ENCODE measurements at regions not wholly inside any gene's neighbourhood (a gene's known extent, or its start where the extent isn't known, plus 50 kb on each side); places are given as distances from the start of the nearest gene placed in this dataset.

DNA sequence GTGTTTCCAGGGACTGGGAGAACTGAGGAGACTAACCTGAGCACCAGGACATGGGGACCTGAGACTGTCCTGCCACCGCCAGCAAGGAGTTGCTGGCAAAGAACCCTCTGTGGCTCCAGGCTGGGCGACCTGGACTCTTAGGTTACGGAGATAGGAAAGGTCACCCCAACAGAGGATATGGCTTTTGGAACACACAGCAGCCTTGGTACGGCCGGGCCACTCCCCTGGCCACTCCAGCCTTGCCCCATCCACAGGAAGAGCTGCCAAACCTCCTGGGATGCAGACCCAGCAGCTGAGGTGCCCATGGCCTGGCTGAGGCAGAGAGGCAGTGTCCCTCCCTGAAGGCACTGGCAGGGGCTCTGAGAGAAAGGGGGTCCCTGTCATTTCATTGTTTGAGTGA, 137.8 kb downstream of the OAT start:
- DNase-seq (ENCODE audit: low spot score) = peak; percentile 54
- peaks cover 2% of the 10 kb centered on the region for H3K27me3 Mint-ChIP-seq (ENCODE audit: low read depth)
- peaks cover 10% of the 10 kb centered on the region for H3K9me3 Mint-ChIP-seq (ENCODE audit: low read depth)
- no peak overlapping the region for H3K4me3 Mint-ChIP-seq (ENCODE audit: unreplicated experiment)
- no peak overlapping the region for H3K27ac Mint-ChIP-seq (ENCODE audit: unreplicated experiment)
- TF ChIP-seq, protein P1, sequence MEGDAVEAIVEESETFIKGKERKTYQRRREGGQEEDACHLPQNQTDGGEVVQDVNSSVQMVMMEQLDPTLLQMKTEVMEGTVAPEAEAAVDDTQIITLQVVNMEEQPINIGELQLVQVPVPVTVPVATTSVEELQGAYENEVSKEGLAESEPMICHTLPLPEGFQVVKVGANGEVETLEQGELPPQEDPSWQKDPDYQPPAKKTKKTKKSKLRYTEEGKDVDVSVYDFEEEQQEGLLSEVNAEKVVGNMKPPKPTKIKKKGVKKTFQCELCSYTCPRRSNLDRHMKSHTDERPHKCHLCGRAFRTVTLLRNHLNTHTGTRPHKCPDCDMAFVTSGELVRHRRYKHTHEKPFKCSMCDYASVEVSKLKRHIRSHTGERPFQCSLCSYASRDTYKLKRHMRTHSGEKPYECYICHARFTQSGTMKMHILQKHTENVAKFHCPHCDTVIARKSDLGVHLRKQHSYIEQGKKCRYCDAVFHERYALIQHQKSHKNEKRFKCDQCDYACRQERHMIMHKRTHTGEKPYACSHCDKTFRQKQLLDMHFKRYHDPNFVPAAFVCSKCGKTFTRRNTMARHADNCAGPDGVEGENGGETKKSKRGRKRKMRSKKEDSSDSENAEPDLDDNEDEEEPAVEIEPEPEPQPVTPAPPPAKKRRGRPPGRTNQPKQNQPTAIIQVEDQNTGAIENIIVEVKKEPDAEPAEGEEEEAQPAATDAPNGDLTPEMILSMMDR (IDR thresholded peaks at IDR 0.05) = no peak
- H3K4me1 Mint-ChIP-seq (ENCODE audit: low read depth) = peaks cover 5% of the 10 kb centered on the region
- no peaks in the 10 kb centered on the region for H3K36me3 Mint-ChIP-seq (ENCODE audit: low read depth)

- Mint-ChIP-seq H3K4me3 (ENCODE audit: unreplicated experiment) (no peak overlapping the region), H3K9me3 (ENCODE audit: low read depth) (peaks cover 13% of the 10 kb centered on the region), H3K27ac (ENCODE audit: unreplicated experiment) (no peak overlapping the region), H3K36me3 (ENCODE audit: low read depth) (no peaks in the 10 kb centered on the region), H3K27me3 (ENCODE audit: low read depth) (peaks cover 2% of the 10 kb centered on the region), H3K4me1 (ENCODE audit: low read depth) (no peaks in the 10 kb centered on the region)
- TF ChIP-seq, protein P1 (IDR thresholded peaks at IDR 0.05) = no peak
- peak; percentile 48 for DNase-seq (ENCODE audit: low spot score)
Observed at GRCh38 chr10:124279882-124280281, 138.8 kb downstream of the OAT start.

DNA sequence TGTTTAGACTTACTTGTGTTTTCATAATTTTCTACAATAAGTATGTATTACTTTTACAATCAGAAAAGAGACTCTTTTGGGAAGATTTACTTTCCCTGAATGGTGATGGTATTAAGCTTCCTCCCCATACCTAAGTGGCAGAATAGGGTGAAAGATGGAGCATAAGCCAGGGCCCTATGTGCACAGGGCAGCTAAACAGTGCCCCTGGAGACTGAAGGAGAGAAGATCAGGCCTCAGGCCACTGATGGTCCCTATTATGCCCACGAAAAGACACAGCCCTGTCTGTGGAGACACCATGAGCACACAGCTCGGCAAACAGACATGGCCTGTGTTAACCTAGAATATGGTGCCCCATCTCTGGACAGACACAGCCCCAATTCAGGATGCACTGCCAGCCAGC, 139.4 kb downstream of the OAT start:
- Mint-ChIP-seq H3K27ac (ENCODE audit: unreplicated experiment) (no peak overlapping the region), H3K4me1 (ENCODE audit: low read depth) (no peaks in the 10 kb centered on the region), H3K4me3 (ENCODE audit: unreplicated experiment) (no peak overlapping the region), H3K27me3 (ENCODE audit: low read depth) (peaks cover 2% of the 10 kb centered on the region), H3K9me3 (ENCODE audit: low read depth) (peaks cover 19% of the 10 kb centered on the region), H3K36me3 (ENCODE audit: low read depth) (no peaks in the 10 kb centered on the region)
- TF ChIP-seq, protein P1 (IDR thresholded peaks at IDR 0.05) = no peak
- no peak for DNase-seq (ENCODE audit: low spot score)

DNA sequence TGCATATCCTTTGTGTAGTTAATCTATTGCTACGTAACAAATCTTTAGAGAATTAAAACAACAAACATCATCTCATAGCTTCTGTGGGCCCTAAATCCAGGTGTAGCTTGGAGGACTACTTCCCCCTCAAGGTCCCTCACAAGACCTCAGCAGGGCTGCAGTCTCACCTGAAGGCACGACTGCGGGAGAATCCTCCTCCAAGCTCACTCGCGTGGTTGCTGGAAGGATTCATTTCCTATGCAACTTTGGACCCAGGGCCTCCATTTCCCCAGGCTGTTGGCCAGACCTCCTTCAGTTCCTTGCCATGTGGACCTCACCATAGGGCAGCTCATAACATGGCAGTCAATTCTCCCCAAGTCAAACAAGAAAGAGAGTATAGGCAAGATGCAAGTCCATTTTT, 140.4 kb downstream of the OAT start:
- peaks cover 2% of the 10 kb centered on the region for H3K27me3 Mint-ChIP-seq (ENCODE audit: low read depth)
- H3K4me3 Mint-ChIP-seq (ENCODE audit: unreplicated experiment) = no peak overlapping the region
- peak; percentile 35 for DNase-seq (ENCODE audit: low spot score)
- no peaks in the 10 kb centered on the region for H3K4me1 Mint-ChIP-seq (ENCODE audit: low read depth)
- H3K36me3 Mint-ChIP-seq (ENCODE audit: low read depth) = no peaks in the 10 kb centered on the region
- no peak overlapping the region for H3K27ac Mint-ChIP-seq (ENCODE audit: unreplicated experiment)
- peaks cover 25% of the 10 kb centered on the region for H3K9me3 Mint-ChIP-seq (ENCODE audit: low read depth)
- TF ChIP-seq, protein P1 (IDR thresholded peaks at IDR 0.05) = no peak

- Mint-ChIP-seq H3K4me3 (ENCODE audit: unreplicated experiment) (no peak overlapping the region), H3K9me3 (ENCODE audit: low read depth) (peaks cover 31% of the 10 kb centered on the region), H3K27ac (ENCODE audit: unreplicated experiment) (no peak overlapping the region), H3K36me3 (ENCODE audit: low read depth) (peaks cover 7% of the 10 kb centered on the region), H3K27me3 (ENCODE audit: low read depth) (peaks cover 1% of the 10 kb centered on the region), H3K4me1 (ENCODE audit: low read depth) (no peaks in the 10 kb centered on the region)
- DNase-seq (ENCODE audit: low spot score) = no peak
- TF ChIP-seq, protein P1 (IDR thresholded peaks at IDR 0.05) = no peak
Observed at GRCh38 chr10:124273141-124273540, 145.6 kb downstream of the OAT start.
